GM18909 (cell line): ENCODE measurements at regions not wholly inside any gene's neighbourhood (a gene's known extent, or its start where the extent isn't known, plus 50 kb on each side); places are given as distances from the start of the nearest gene placed in this dataset.
"Not testable (repeated sequence)": the region's sequence is repeated elsewhere in the genome, so short reads cannot be mapped to it uniquely, and the experiment has no call there.

Experiments
- ATAC-seq: cut with Tn5 transposase; IDR thresholded peaks from one replicate; pipeline ENCODE4 v1.9.1; 2021; ENCODE audit warnings: mild to moderate bottlenecking; ENCODE audit not compliant: unreplicated experiment, poor library complexity

DNA sequence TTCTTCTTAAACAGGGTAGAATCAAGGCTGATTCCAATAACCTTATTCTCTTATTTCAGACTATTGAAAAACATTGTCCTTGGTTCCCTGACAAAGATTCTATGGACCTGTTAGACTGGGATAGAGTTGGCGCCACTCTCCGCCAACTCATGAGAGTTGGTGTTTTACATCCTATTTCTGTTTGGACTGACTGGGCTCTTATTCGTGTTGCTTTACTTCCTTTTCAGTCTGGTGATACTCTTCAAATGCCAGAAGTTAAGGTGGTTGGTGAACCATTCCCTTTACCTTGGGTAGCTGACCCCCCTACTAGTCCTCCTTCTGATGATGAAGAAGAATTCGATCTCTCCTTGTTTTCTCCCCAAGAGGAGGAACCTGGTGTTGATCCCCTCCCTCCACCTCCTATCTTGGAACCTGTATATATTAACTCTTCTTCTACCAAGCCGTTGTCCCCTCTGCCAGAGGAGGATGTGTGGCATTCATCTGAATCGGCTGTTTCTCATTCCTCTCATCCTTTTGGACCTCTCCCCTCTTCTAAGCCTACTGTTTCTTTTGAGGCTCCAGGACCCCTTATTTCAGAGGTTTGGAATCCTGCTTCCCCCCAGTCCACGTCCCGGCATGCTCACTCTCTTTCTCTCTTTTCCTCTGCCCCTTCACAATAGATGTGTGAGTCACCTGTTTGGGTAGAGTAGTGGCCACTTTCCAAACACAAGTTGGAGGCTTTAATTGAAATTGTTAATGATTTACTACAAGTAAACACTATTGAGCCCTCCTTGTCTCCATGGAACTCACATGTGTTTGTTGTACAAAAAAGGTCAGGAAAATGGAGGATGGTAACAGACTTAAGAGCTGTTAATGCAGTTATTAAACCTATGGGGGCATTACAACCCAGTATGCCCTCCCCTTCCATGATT, 585.7 kb downstream of the NSUN3 start:
- ATAC-seq, result not testable (repeated sequence)

DNA sequence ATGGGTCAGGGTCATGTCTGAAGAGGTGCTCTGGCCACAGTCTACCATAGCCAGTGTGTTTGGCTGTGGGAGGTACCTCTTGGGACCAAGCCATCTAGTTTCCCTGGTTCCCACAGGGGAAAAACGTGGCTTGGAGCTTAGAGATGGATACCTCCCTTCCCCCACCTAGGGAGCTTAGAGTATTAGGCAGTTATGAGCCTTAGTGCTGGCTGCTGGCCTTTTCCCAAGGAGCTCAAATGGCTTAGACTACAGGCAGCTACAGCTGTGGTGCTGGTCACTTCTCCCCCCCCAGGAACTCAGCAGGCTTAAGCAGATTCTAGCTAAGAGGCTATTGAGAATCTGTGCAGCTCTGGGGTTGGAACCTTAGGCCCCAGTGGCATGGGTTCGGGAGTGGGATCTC, 591.2 kb downstream of the NSUN3 start:
- no peak for ATAC-seq

DNA sequence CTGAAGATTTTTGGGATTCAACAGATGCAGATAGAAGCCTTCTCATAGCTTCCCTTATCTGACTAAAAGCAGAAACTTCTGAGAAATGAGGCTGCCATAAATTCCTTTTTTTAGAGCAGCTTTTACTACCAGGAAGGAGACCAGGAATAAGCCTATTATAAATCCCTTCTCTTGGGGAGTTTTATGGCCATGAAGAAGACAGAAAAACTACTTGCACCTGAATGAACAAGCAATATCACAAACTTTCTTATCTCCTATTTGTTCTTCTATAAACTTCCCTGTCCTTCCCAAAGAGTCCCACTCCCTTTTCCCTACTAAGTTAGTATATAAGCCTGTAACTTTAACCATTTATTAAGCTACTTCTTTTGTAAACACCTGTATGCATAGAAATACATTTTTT, 603.1 kb downstream of the NSUN3 start:
- no peak for ATAC-seq

DNA sequence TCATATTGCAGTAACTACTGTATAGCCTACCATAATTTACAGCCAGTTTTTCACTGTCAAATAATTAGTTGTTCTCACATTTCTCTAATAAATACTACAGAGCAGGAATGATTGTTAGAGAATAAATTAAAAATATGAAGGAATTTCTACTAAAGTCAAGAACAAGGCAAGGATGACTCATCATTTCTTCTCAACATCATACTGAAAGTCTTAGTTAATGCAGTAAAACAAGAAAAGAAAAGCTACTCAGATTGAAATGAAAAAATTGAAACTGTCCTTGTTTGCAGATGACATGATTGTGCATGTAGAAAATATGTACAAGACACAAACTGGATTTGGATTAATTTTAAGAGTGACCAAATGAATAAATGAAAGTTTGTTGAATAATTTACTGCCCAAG, 608.2 kb downstream of the NSUN3 start:
- ATAC-seq, result no peak

DNA sequence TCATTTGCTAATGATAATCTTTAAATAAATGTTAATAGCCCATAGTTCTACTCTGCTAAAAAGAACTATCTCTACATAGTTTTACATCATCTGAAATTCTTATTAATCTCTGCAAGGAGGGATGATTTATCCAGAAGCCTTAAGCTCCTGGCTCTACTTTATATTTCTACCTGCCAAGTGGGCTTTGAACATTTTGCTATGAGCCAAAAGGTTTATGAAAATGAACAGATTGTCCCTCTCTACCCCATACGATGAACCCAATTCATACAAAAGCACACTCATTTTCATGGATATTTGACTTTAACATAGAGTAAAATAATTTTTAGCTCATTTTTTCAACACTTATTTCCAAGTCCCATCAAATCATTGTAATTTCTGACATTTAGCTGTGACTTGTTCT, 611.0 kb downstream of the NSUN3 start:
- ATAC-seq, result no peak

DNA sequence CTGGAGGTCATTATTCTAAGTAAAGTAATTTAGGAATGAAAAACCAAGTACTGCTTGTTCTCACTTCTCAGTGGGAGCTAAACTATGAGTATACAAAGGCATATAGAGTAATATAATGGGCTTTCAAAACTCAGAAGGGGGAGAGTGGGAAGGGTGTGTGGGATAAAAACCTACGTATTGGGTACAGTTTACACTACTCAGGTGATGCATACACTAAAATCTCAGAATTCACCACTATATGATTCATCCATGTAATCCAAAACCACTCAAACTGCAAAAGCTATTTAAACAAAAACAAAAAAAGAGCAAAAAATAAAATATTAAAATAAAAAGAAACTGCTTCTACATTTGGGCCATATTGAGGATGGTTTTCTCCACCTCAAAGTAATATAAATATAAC, 623.3 kb downstream of the NSUN3 start:
- ATAC-seq, result no peak

DNA sequence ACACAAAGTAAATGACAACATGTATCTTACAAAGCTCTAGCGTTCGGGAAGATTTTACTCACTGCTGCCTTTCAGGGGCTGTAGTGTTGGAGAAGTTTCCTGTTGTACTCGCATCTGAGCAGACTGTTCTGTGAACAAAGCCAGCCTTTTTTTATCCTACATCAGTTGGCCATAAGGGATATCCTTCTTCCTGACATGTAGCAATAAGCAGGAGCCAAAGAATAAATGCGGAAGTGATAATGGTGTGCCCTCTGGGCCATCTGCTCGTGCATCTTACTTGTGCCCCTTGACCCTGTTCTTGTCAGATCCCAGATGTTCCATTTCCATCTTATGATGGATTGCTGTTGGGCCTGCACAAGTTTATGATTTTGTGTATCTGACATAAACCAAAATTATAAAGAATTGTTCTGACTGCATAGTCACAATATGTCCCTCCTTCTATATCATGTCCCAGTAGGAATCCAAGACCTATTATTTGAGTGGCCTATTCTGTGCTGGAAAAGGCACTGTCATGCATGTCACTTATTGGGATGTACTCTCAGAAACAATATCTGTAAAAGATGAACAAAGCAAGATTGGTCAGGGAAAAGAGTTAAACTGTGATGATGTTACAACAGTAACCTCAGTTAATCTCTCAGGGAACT, 631.3 kb downstream of the NSUN3 start:
- ATAC-seq, result no peak

DNA sequence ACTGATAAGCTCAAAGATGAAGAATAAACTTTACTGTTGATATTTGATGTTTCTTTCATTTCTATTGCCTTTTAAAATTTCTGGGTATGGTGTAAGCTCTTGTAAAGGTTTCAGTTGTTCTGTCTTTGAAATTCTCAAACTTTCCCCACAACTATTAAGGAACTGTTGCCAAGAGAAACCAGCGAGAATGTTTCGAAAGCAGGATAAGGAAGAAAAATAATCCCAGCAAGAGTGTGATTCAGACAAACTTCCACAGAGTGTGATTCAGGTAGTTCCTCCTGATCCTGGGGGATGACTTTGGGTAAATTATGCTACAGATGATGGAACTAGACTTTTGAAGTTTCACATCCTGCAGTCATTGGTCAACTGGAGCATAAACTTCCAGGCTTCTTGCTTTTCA, 632.0 kb downstream of the NSUN3 start:
- ATAC-seq, result no peak

DNA sequence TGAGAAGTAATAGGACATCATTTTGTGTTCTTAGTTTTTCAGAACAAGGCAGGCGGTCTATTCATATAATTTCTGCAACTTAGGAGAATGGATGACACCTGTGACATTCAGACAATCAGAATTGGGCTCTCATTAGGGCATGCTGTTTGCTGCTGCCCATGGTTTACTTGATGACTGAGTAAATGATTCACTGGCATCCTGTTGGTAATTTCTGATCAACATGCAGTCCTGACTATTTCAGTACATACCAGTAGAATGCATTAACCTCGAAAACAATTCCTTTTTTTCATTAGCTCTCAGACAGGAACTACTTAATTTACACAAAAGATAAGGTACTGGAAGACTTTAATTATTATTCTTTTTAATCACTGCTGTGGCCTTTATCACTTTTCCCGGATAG, 641.6 kb downstream of the NSUN3 start:
- no peak for ATAC-seq

DNA sequence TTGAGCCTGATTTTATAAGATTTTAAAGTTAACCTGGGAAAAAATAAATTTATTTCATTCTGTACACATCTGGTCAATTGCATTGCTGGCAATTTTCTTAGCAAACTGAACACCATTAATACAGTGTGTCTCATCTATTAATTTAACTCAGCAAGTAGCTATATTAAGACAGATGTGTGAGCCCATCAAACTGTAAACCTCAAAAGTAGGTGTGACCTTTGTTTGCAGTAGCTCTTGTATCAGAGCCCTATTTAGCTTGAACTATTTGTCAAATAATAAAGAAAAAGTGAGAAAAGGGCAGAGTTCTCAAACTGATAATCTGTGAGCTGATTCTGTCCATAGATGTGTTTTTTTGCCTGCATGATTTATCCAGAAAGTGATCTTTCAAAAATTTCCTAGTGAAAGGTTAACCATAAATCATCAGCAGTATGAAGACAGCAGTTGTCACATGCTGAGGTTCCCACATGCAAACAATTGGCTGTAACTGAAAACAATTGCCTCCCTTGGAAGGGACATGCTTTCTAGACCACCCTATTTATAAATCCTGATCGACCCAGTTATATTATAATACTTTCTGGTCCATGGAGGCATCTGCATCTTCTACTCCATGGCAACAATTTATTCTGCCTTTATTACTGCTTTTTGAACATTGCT, 646.5 kb downstream of the NSUN3 start:
- no peak for ATAC-seq

DNA sequence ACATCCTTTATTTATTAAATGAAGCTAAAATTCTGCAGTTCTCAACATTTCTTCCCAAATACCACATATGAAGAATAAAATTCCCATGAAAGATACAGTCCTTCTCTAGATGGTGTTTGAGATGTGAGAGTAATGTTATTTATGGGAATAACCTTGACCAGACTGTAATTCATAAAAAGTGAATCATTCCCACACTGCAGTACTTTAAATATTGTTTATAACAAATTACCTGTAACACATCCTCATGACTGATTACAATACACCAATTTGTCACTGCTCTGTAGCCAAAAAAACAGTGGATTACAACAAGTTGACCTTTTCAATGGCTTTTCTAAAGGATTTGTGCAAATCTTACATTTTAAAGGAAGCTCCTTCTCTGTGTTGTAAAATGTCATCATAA, 651.3 kb downstream of the NSUN3 start:
- no peak for ATAC-seq

DNA sequence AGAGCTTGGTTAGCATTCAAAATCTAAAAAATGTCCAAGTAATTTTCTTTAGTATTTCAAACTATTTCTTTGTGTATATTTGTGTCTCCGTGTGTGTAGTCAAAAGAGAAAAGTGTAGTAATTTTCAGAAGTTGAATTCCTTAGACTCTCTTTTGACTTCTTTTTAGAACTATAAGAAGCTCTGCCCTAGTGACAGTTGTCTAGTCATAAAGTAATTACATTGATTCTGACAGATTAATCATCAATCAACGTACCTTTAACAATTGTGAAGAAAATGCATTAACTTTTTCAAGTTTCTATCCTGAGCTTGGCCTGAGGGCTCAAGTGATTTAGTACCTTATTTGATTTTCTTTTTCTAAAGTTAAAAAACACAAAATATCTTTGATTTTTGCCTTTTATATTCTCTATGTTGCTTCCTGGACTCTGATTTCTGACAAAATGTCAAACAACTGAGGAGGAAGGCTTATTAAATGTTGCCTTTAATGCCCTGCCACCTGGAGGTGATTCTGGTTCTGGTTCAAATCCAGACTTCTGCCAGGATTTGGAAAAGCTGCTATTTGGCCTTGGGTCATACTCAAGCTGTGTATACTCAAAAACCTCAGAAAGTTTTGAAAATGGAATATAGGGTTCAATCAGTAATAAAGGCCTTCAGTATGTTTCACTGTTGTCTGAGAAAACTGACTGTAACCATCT, 653.6 kb downstream of the NSUN3 start:
- no peak for ATAC-seq

DNA sequence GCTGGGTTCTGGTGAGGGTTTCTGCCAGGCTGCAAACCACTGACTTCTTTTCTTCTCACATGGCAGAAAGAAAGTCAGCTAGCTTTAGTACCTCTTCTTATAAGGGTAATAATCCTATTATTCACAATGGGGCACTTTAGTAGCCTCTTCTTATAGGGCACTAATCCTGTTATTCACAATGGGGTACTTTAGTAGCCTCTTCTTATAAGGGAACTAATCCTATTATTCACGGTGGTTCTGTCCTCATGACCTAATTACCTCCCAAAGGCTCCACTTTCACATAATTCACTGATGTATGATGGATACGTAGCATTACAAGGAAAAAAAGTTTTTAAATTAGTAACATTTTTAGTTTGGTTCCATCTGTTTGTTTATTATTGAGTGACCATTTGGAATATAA, 671.3 kb downstream of the NSUN3 start:
- no peak for ATAC-seq

DNA sequence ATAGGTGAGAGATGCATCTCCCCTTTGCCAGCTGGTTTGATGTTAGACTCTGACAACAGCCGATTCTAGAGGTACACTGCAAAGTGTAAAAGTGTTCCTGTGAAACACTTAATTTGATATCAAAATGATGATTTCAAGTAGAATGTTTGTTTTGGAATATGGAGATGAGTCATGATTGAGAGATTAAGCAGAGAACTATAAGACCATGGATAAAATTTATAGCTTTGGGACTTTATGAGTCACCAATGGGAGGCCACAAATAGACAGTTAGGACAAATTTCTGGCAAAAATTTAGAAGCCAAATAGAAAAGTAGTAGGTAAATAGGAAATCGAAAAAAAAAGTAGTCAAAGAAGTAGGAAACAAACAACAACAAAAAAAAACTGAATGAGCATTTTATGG, 672.5 kb downstream of the NSUN3 start:
- no peak for ATAC-seq

DNA sequence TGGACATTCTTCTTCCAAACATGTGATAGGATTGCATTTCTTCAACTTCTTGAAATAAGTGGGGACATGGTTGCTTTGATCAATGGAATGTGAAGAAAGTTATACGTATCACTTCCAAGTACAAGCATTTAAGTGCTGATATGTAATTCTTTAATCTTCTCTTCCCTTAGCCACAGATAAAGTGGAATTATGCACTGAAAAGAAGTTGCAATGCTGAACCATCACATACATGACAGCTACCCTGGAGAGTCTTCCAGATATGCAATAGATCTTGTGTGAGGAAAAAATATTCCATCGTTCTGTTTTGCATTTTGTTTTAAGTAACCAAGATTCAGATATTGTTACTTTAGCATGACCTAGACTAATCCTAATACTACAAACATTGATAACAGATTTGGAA, 674.3 kb downstream of the NSUN3 start:
- no peak for ATAC-seq

DNA sequence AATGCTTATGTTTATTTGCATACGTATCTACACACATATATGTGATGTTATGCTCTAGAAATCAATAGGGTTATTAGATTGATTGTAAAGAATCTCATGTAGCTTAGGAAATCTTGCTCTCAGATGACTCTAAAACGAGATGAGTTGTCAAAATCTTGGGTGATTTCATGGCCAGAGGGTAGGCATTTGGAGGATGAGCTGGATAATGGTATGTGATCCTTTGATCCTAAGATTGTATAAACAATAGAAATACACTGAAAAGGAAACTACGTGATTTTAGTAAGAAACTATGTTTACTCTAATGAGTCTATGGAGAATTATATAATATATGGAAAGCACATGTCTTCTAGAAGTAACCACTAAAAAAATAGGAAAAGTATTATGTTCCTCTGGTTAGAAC, 676.6 kb downstream of the NSUN3 start:
- ATAC-seq, result no peak

DNA sequence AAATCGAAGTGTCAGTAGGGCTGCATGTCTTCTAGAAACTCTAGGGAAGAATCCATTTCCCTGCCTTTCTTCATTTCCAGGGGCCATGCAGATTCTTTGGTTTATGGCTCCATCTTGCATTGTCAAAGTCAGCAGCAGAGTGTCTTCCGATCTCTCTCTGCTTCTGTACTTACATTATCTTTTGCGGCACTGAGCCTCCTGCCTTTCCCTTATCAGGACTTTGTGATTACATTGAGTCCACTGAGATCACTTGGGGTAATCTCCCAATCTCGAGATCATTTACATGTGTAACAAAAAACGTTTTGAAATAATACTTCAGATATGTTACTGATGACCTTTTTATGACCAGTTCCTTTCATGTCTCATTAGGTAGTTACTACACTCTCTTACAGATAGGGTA, 695.9 kb downstream of the NSUN3 start:
- ATAC-seq, result no peak

DNA sequence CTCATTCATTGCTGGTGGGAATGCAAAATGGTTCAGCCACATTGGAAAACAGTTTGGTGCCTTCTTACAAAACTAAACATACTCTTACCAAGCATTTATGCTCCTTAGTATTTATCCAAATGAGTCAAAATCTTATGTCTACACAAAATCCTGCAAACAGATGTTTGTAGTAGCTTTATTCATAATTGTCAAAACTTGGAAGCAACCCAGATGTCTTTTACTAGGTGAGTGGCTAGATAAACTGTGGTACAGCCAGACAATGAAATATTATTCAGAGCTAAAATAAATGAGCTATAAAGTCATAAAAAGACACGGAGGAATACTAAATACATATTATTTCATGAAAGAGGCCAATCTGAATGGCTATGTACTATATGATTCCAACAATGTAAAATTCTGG, 709.5 kb downstream of the NSUN3 start:
- ATAC-seq, result no peak

DNA sequence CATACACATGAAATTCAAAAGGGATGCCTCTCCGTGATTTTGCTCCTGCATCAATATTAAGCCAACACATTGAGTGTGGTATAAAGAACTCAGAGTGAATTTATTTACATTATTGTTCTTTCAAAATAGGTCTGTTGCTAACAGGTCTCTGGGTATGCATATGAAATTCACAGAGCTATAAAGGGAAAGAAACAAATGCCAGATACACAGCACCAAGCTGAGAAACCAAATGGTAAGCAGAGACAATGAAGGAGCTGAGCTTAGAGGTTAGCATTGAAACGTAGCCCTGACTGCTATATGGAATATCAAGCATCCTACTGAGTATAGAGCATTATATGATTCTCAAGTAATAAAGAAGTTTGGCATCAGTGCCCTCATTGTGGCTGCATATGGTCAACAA, 712.9 kb downstream of the NSUN3 start:
- no peak for ATAC-seq

DNA sequence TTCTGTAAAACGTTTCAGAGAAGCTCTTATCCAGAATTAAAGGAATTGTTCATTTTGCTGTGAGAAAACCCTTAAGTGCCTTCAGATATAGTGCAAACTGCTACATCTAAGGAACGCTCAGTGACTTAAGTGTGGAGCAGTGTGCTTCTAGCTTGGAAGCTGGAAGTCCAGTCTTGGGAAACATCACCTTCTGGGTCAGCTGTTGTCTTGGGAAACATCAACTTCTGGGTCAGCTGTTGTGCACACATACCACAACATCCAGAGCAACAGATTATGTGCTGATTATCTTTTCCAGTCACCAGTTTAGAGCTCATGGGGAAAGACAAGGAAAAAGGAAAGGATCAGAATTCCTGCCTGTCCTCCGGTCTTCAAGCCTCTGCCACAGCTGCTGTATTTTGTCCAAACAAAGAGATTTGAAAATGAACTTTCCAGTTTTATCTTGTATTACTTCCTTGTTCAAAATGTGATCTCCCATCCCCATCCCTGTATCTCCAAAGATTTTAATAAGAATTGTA, 713.6 kb downstream of the NSUN3 start:
- ATAC-seq, result no peak

DNA sequence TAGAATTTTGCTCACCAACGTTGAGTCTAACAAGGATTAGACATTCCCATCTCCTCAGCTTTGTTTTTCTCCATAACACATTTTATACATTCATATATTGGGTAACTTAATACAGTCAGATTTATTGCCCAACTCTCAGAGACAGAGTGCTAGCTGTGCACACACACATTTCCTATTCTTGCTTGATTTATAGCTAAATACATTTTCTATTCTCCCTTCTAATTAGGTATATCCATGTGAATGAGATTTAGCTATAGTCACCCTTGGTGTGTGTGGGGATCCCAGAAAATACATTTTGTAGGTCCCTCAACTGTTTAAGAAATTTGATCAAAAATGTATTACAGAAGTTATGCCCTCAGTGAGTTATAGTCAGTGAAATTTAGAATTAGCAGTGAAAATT, 715.4 kb downstream of the NSUN3 start:
- no peak for ATAC-seq
